ENCODE measurements at regions not wholly inside any gene's neighbourhood (a gene's known extent, or its start where the extent isn't known, plus 50 kb on each side); places are given as distances from the start of the nearest gene placed in this dataset.

DNA sequence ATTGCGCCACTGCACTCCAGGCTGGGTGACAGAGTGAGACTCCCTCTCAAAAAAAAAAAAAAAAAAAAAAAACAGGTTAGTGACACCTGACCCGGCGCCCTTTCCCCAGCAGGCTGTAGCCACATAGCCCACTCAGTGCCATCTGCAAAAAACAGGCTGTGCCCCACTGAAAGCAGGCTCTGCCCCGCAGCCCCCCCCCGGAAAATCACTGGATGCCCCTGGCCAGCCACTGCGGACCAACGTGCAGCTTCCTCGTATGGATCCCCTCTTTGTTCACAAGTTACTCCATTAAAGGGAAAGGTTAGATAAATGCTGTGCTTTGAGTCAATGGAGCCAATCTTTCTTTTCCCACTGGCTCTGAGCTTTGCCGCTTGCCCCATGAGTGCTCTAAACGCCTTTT, 660.3 kb downstream of the TBC1D22A start:
- Histone ChIP-seq H3K14ac (ENCODE audit: low read length) (no peak overlapping the region), H3K4me1 (ENCODE audit: control insufficient read depth in 2 of 2, insufficient read depth in 1 of 2, low read depth in 1 of 2, low read length in 2 of 2) (no peaks in the 10 kb centered on the region), H2AK5ac (ENCODE audit: low read depth, low read length) (no peak overlapping the region), H2BK120ac (ENCODE audit: low read depth, low read length) (no peak overlapping the region), H3K9ac (ENCODE audit: low read depth, low read length, poor library complexity) (no peak overlapping the region), H2BK12ac (ENCODE audit: low read length) (no peak overlapping the region), H3K4me3 (ENCODE audit: low read length in 2 of 2) (no peak overlapping the region), H3K4me2 (ENCODE audit: insufficient read depth, low read length, poor library complexity, severe bottlenecking) (no peak overlapping the region), H3K36me3 (replicated peaks in 1 of 2; ENCODE audit: control insufficient read depth in 2 of 2, insufficient read depth in 2 of 2, low read length in 2 of 2) (no peaks in the 10 kb centered on the region), H3K23ac (ENCODE audit: low read depth, low read length, poor library complexity) (no peak overlapping the region), H4K91ac (ENCODE audit: low read depth, low read length, poor library complexity) (no peak overlapping the region), H3K79me1 (ENCODE audit: low read depth, low read length) (peaks cover 1% of the 10 kb centered on the region), H2AFZ (ENCODE audit: low read length) (no peak overlapping the region), H2BK5ac (ENCODE audit: low read length) (no peak overlapping the region), H2BK15ac (ENCODE audit: low read length) (no peak overlapping the region), H3K27ac (replicated peaks; ENCODE audit: low read length) (no peak overlapping the region), H3K4ac (ENCODE audit: low read length) (no peak overlapping the region), H3K9me3 (replicated peaks in 1 of 2; ENCODE audit: control insufficient read depth in 2 of 2, insufficient read depth in 1 of 2, low read depth in 1 of 2, low read length in 2 of 2) (peaks cover 0 to 56% of the 10 kb centered on the region in 2 donors), H4K8ac (ENCODE audit: low read depth, low read length) (no peak overlapping the region), H3K27me3 (ENCODE audit: control insufficient read depth in 3 of 3, insufficient read depth in 3 of 3, low read depth in 1 of 3, low read length in 3 of 3) (peaks cover 0 to 9% (median 0%) of the 10 kb centered on the region in 3 experiments), H3K18ac (ENCODE audit: low read length) (no peak overlapping the region)
- WGBS, 2 donors (ENCODE audit: extremely low coverage in 2 of 2, insufficient read length in 2 of 2, insufficient replicate concordance in 1 of 2): no CpG with 5 or more reads among the region's 10 CpGs
- no peak for DNase-seq (ENCODE audit: low spot score)

DNA sequence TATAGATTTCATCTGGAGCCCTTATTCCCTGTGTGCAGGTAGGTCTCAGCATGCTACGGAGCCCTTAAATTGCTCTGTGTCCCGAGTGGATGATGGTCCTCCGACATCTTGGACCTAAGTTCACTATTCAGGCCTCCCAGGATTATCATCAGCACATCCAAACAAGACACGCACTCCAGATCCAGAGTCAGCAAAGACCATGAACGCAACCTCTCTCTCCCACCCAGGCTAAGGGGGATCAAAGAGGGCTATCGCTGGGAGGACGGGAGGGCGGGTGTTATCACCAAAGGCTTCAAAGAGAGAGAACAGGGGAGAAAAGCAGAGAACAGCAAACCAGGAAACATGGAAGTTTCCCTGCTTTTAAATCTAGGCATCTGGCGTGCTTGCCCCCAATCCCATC, 659.4 kb downstream of the TBC1D22A start:
- H2AFZ ChIP-seq (ENCODE audit: low read length): no peak overlapping the region
- no peak overlapping the region for H4K91ac ChIP-seq (ENCODE audit: low read depth, low read length, poor library complexity)
- no peaks in the 10 kb centered on the region for H3K4me1 ChIP-seq (ENCODE audit: control insufficient read depth in 2 of 2, insufficient read depth in 1 of 2, low read depth in 1 of 2, low read length in 2 of 2)
- H3K36me3 ChIP-seq (replicated peaks in 1 of 2; ENCODE audit: control insufficient read depth in 2 of 2, insufficient read depth in 2 of 2, low read length in 2 of 2): no peaks in the 10 kb centered on the region
- peaks cover 0 to 9% (median 0%) of the 10 kb centered on the region in 3 experiments for H3K27me3 ChIP-seq (ENCODE audit: control insufficient read depth in 3 of 3, insufficient read depth in 3 of 3, low read depth in 1 of 3, low read length in 3 of 3)
- H2BK120ac ChIP-seq (ENCODE audit: low read depth, low read length): no peak overlapping the region
- no peak overlapping the region for H3K4me2 ChIP-seq (ENCODE audit: insufficient read depth, low read length, poor library complexity, severe bottlenecking)
- no peak overlapping the region for H3K18ac ChIP-seq (ENCODE audit: low read length)
- no peak overlapping the region for H4K8ac ChIP-seq (ENCODE audit: low read depth, low read length)
- no CpG with 5 or more reads among the region's 9 CpGs for WGBS, 2 donors (ENCODE audit: extremely low coverage in 2 of 2, insufficient read length in 2 of 2, insufficient replicate concordance in 1 of 2)
- no peak overlapping the region for H3K27ac ChIP-seq (replicated peaks; ENCODE audit: low read length)
- no peak overlapping the region for H2BK15ac ChIP-seq (ENCODE audit: low read length)
- H3K4me3 ChIP-seq (ENCODE audit: low read length in 2 of 2): no peak overlapping the region
- H3K79me1 ChIP-seq (ENCODE audit: low read depth, low read length): peaks cover 1% of the 10 kb centered on the region
- H3K9me3 ChIP-seq (replicated peaks in 1 of 2; ENCODE audit: control insufficient read depth in 2 of 2, insufficient read depth in 1 of 2, low read depth in 1 of 2, low read length in 2 of 2): peaks cover 0 to 61% of the 10 kb centered on the region in 2 donors
- no peak overlapping the region for H3K14ac ChIP-seq (ENCODE audit: low read length)
- no peak overlapping the region for H2BK5ac ChIP-seq (ENCODE audit: low read length)
- no peak overlapping the region for H3K4ac ChIP-seq (ENCODE audit: low read length)
- DNase-seq (ENCODE audit: low spot score): no peak
- no peak overlapping the region for H3K23ac ChIP-seq (ENCODE audit: low read depth, low read length, poor library complexity)
- H3K9ac ChIP-seq (ENCODE audit: low read depth, low read length, poor library complexity): no peak overlapping the region
- H2BK12ac ChIP-seq (ENCODE audit: low read length): no peak overlapping the region
- H2AK5ac ChIP-seq (ENCODE audit: low read depth, low read length): no peak overlapping the region

GRCh38 chr22:47420211-47420610, 657.8 kb downstream of the TBC1D22A start:
- Histone ChIP-seq H3K18ac (ENCODE audit: low read length) (no peak overlapping the region), H3K9ac (ENCODE audit: low read depth, low read length, poor library complexity) (no peak overlapping the region), H3K79me1 (ENCODE audit: low read depth, low read length) (peaks cover 1% of the 10 kb centered on the region), H4K91ac (ENCODE audit: low read depth, low read length, poor library complexity) (no peak overlapping the region), H2AK5ac (ENCODE audit: low read depth, low read length) (no peak overlapping the region), H3K27me3 (ENCODE audit: control insufficient read depth in 3 of 3, insufficient read depth in 3 of 3, low read depth in 1 of 3, low read length in 3 of 3) (peaks cover 0 to 9% (median 0%) of the 10 kb centered on the region in 3 experiments), H3K4me3 (ENCODE audit: low read length in 2 of 2) (no peak overlapping the region), H3K27ac (replicated peaks; ENCODE audit: low read length) (no peak overlapping the region), H2BK120ac (ENCODE audit: low read depth, low read length) (no peak overlapping the region), H3K4me1 (ENCODE audit: control insufficient read depth in 2 of 2, insufficient read depth in 1 of 2, low read depth in 1 of 2, low read length in 2 of 2) (no peaks in the 10 kb centered on the region), H4K8ac (ENCODE audit: low read depth, low read length) (no peak overlapping the region), H2BK5ac (ENCODE audit: low read length) (no peak overlapping the region), H3K4me2 (ENCODE audit: insufficient read depth, low read length, poor library complexity, severe bottlenecking) (no peak overlapping the region), H2BK15ac (ENCODE audit: low read length) (no peak overlapping the region), H3K36me3 (replicated peaks in 1 of 2; ENCODE audit: control insufficient read depth in 2 of 2, insufficient read depth in 2 of 2, low read length in 2 of 2) (no peaks in the 10 kb centered on the region), H3K9me3 (replicated peaks in 1 of 2; ENCODE audit: control insufficient read depth in 2 of 2, insufficient read depth in 1 of 2, low read depth in 1 of 2, low read length in 2 of 2) (peaks cover 0 to 59% of the 10 kb centered on the region in 2 donors), H2BK12ac (ENCODE audit: low read length) (no peak overlapping the region), H3K14ac (ENCODE audit: low read length) (no peak overlapping the region), H3K4ac (ENCODE audit: low read length) (no peak overlapping the region), H3K23ac (ENCODE audit: low read depth, low read length, poor library complexity) (no peak overlapping the region), H2AFZ (ENCODE audit: low read length) (no peak overlapping the region)
- WGBS, 2 donors (ENCODE audit: extremely low coverage in 2 of 2, insufficient read length in 2 of 2, insufficient replicate concordance in 1 of 2): no CpG with 5 or more reads among the region's 3 CpGs
- DNase-seq (ENCODE audit: low spot score): no peak

- H4K8ac ChIP-seq (ENCODE audit: low read depth, low read length): no peak overlapping the region
- H3K4me2 ChIP-seq (ENCODE audit: insufficient read depth, low read length, poor library complexity, severe bottlenecking): no peak overlapping the region
- H2BK12ac ChIP-seq (ENCODE audit: low read length): no peak overlapping the region
- peaks cover 0 to 9% (median 0%) of the 10 kb centered on the region in 3 experiments for H3K27me3 ChIP-seq (ENCODE audit: control insufficient read depth in 3 of 3, insufficient read depth in 3 of 3, low read depth in 1 of 3, low read length in 3 of 3)
- no peak overlapping the region for H3K9ac ChIP-seq (ENCODE audit: low read depth, low read length, poor library complexity)
- H3K4me1 ChIP-seq (ENCODE audit: control insufficient read depth in 2 of 2, insufficient read depth in 1 of 2, low read depth in 1 of 2, low read length in 2 of 2): no peaks in the 10 kb centered on the region
- H2BK5ac ChIP-seq (ENCODE audit: low read length): no peak overlapping the region
- no peak for DNase-seq (ENCODE audit: low spot score)
- H3K14ac ChIP-seq (ENCODE audit: low read length): no peak overlapping the region
- no peak overlapping the region for H3K18ac ChIP-seq (ENCODE audit: low read length)
- H3K23ac ChIP-seq (ENCODE audit: low read depth, low read length, poor library complexity): no peak overlapping the region
- peaks cover 1% of the 10 kb centered on the region for H3K79me1 ChIP-seq (ENCODE audit: low read depth, low read length)
- peak overlapping the region in 1 of 2 donors; percentile 60 for H3K4me3 ChIP-seq (ENCODE audit: low read length in 2 of 2)
- no peak overlapping the region for H2AFZ ChIP-seq (ENCODE audit: low read length)
- H2BK15ac ChIP-seq (ENCODE audit: low read length): no peak overlapping the region
- H3K4ac ChIP-seq (ENCODE audit: low read length): no peak overlapping the region
- H4K91ac ChIP-seq (ENCODE audit: low read depth, low read length, poor library complexity): no peak overlapping the region
- no CpG with 5 or more reads among the region's 4 CpGs for WGBS, 2 donors (ENCODE audit: extremely low coverage in 2 of 2, insufficient read length in 2 of 2, insufficient replicate concordance in 1 of 2)
- no peak overlapping the region for H2BK120ac ChIP-seq (ENCODE audit: low read depth, low read length)
- H3K9me3 ChIP-seq (replicated peaks in 1 of 2; ENCODE audit: control insufficient read depth in 2 of 2, insufficient read depth in 1 of 2, low read depth in 1 of 2, low read length in 2 of 2): peaks cover 0 to 49% of the 10 kb centered on the region in 2 donors
- H2AK5ac ChIP-seq (ENCODE audit: low read depth, low read length): no peak overlapping the region
- no peaks in the 10 kb centered on the region for H3K36me3 ChIP-seq (replicated peaks in 1 of 2; ENCODE audit: control insufficient read depth in 2 of 2, insufficient read depth in 2 of 2, low read length in 2 of 2)
- H3K27ac ChIP-seq (replicated peaks; ENCODE audit: low read length): no peak overlapping the region
Measured at GRCh38 chr22:47419239-47419638, 656.8 kb downstream of the TBC1D22A start.
